ENCODE measurements at regions not wholly inside any gene's neighbourhood (a gene's known extent, or its start where the extent isn't known, plus 50 kb on each side); places are given as distances from the start of the nearest gene placed in this dataset.
A peak's percentile ranks its signal among the peaks of the same experiment; 100 is the strongest.

DNA sequence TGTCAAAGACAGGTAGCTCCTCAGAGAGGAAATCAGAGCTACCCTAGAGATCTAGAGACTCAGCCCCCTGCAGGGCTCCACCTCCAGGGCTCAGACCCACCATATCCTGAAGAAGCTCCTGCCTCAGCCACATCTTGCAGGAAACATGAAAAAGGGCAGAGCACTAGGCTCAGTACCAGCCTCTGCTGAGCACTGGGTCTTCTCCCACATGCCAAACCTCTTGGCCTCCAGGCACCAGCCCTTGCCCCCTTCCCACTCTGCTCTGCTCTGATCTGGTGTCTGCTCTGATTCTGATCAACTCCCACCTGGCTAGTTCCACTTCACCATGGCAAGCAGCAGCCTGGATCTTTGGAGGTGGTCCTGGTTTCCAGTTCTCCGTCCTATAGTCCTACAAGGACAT lies 114.3 kb upstream of the SLC66A3 start:
- no peak for DNase-seq (ENCODE audit: low spot score)

DNA sequence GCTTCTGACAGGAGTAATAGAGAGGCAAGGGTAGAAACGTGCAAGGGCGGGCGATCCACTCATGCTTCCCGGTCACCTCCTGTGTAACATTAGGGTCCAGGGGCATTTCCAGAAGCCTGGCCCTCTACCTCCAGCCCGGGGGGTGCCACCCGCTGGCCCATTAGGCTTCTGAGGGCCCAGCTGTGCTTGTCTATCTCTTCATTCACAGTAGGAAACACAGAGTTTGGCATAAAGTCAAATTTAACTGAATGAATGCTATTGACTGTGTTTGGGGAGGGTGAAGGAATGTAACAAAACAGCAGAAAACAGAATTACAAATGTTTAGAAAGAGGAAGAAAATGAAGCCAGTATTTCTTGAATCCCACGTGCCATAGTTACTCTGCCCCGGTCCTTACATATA lies 112.4 kb upstream of the SLC66A3 start:
- no peak for DNase-seq (ENCODE audit: low spot score)

DNA sequence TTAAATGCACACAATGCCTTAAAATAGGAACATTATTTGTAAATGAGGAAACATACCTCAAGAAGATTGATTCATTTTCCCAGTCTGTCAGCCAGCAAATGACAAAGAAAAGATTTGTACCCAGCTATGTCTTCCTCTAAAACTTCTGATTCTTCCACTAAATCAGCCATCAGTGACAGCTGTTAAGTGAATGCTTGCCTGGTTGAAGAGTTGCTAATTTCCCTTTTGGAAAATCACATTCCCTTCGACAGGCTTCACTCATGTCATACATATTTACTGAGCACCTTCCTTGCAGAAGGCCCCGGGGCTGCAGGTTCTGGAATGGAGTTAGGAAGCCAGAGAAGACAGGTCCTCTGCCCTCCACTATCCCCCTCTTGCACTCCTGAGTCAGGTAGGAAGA lies 112.0 kb upstream of the SLC66A3 start:
- DNase-seq (ENCODE audit: low spot score): no peak

DNA sequence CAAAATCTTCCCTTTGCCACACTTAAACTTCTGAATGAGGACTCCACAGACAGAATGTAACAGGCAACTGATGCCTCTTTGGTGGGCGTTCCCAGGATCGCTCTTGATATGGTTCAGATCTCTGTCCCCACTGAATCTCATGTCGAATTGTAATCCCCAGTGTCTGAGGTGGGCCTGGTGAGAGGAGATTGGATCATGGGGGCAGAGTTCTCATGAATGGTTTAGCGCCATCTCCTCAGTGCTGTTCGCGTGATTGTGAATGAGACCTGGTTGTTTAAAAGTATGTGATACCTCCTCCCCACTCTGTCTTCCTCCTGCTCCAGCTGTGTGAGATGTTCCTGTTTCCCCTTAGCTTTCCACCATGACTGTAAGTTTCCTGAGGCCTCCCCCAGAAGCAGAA lies 111.1 kb upstream of the SLC66A3 start:
- no peak for DNase-seq (ENCODE audit: low spot score)

DNA sequence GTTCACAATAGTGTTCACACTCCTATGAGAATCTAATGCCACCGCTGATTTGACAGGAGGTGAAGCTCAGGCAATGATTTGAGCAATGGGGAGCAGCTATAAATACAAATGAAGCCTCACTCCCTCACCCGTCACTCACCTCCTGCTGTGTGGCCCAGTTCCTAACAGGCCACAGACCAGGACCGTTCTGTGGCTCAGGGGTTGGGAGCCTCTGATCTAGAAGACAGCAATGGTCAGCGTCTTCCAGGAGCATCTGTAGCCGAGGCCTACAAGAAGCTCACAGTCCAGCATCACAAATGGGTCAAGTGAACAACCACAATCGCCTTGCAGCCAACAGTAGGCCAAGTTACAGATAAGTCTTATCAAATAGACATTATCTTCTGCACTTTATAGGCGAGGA lies 110.0 kb upstream of the SLC66A3 start:
- DNase-seq (ENCODE audit: low spot score): no peak

DNA sequence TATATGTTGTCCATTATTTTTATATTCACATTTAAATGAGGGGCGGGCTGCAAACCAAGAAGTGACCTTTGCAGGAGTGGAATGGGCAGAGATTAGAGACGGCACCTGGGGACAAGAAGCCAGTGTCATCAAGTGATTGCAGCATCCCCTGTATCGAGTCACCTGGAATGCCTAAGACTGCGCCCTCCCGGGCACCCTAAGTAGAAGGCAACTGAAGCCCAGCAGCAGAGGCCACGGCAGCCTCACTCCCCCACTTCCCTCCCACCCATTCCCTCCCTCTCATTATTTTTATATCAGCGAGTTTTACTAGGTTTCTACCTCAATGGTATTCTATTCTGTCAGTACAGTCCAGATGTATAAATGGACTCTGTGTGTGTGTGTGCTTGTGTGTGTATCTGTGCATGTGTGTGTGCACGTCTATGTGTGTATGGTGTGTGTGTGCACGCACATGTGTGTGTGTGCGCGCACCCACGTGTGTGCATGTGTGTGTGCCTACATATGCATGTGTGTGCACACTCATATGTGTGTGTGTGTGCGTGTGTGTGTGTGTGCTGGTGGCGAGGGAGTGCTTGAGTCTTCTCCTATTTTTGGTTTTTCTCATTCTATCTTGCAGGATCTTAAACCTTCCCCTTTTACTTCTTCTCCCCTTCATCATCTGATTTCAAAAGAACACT lies 106.8 kb upstream of the SLC66A3 start:
- no peak for DNase-seq (ENCODE audit: low spot score)

DNA sequence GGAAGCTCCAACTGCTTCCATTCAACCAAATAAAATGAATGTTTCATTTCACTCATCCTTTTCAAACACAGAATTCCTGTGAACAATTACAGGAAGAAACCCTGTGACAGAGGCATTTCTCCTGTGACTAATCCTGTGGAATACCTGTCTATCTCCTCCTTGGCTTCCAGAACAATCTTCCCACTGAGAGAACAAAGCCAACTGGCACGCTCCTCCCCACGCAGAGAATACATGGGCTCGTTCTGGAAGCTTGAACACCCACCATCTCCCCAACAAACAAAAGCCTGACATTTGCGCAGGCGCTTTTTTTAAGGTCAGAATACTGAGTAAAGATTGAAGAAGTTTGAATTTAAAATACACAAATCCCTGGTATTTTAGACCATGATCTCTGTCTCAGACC lies 104.7 kb upstream of the SLC66A3 start:
- DNase-seq (ENCODE audit: low spot score): no peak

DNA sequence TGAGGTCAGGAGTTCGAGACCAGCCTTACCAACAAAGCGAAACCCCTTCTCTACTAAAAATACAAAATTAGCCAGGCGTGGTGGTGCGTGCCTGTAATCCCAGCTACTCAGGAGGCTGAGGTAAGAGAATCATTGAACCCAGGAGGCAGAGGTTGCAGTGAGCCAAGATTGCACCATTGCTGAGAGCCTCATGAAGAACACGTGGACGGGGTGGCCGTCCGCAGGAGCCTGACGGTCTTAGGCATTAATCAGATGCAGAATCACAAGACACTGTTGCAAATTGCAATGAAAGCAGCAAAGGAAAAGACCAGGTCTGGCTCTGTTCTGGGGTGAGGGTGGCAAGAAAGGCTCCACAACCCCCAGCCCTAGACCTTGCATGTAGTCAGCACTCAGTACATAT lies 104.0 kb upstream of the SLC66A3 start:
- DNase-seq (ENCODE audit: low spot score): no peak

DNA sequence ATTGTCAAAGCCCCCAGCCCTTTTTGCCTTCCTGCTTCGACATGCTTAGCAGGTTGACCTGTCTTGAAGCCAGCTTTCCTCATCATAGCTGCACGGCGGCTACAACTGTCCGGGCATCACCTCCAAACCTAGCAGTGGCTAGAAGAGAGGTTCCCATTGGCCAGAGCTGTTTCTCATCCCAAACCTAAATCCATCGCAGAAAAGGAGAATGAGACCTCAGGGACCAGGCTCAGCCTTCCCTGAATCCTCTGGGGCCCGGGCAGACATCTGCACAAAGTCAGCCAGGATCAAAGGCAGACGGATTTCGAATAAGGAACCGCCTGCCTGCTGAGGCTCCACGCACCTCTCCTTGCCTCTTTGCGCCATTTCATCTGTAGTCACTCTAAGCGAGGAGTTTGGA lies 101.7 kb upstream of the SLC66A3 start:
- no peak for DNase-seq (ENCODE audit: low spot score)

DNA sequence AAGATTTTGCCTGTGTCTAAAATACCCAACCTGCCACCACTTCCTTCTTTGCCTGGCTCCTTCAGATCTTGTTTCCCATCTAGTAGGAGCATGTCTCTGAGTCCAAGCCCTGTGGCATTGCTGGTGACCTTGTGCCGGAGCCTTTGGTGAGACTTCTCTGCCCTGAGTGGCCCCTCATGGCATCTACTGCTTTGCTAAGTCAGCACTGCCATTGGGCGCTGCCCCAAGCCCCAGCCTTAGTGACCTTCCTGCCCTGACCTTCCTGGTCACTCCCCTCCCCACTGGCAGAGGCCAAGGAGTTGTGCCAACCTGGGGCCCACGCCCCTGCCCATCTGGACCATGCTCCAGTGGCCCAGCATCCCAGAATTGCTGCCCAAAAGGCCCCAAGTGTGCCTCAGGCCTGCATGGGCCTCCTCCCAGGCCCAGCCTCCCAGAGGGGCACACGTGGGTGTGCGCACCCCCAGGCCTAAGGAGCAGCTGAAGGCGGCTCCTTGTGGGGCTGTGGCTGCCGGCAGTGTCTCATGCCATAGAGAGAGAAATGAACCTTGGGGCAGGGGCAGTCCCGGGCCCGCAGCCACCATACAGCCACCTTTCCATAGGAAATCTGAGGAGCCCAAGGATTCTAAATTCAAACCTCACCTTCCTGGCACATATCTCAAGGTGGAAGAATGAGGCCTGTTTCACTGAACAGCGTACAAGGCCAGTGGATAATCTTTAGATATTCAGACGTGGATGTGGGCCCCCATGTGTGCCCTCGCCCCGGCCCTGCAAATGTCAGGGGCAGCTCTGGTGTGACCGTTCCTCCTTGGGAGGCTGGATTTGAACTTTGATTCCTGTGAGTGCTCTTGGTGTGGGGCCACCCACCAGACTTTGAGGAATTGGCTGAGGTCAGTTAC lies 100.2 kb upstream of the SLC66A3 start:
- no peak for DNase-seq (ENCODE audit: low spot score)

DNA sequence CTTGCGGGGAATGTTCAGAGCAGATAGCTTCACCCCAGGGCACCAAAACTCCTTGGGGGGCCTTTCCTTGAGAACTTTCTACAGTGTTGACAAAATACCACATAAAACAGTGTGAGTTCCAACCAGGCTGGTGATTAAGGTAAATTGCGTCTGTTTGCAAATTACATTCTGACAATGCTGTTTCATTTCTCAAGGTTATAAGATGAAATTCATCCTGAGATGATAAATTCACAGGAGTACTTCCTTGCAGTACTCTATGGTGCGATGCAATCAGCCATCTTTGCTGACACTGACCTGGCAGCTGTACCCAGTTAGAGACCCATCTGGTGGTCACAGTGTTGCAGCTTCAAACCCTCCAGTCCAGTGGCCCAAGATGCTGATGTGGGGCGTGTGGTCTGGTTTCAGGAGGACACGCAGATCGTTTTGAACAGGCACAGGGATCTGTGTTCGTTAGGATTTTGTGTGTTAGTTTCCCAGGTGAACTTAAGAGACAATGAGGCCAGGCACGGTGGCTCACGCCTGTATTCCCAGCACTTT lies 99.5 kb upstream of the SLC66A3 start:
- no peak for DNase-seq (ENCODE audit: low spot score)

DNA sequence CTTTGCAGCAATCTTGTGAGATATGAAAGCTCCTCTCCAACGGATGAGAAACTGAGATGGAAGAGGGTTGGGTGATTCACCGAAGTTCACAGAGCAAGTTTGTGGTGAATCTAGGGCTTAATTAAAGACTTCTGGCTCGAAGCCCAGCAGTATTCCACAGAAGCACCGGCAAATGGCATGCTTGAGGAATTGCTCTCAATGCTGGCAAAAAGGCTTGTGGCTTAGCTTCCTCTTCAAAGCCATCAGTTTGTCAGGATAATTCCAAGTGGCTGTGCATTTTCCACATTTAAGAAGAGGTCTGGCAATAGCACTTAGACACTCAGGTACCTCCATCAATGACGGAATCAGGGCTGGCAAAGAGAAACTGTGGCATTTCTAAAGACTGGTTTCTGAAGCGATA lies 98.7 kb upstream of the SLC66A3 start:
- DNase-seq (ENCODE audit: low spot score): no peak

DNA sequence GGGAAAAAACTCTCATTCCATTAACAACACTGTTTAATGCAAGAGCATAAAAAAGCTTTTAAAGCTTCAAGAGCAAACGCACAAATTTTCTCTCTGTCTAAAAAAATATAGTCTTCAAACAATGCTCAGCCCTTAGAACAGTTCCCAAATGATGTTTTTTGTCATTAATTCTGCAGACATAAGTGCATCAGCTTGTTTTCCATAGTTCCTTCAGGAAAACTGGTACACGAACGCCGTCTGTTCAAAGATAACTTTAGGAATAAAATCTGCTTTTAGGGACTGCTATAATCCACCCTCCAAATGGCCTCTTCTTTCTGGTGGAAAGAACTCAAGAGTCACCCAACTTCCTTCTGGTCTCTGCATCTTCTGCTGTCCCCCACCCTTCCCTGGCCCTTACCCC lies 98.2 kb upstream of the SLC66A3 start:
- DNase-seq (ENCODE audit: low spot score): no peak

DNA sequence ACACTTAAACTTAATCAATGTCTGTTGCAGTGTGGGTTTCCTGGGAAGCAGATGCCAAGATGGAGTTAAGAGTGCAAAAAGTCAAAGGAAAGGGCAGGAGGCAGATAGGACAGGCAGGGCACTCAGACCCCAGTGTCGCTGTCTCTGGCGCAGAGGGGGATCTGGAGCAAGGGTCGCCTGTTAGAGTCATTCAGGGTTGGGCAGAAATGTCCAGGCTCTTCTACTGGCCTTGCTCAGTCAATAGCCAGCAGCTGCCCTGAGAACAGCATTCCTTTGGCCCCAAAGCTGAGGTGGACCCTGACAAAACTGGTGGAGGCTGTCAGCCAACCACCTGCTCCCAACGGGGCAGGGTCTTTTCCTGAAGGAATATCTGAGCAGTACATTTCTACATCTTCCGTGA lies 97.1 kb upstream of the SLC66A3 start:
- DNase-seq (ENCODE audit: low spot score): no peak

DNA sequence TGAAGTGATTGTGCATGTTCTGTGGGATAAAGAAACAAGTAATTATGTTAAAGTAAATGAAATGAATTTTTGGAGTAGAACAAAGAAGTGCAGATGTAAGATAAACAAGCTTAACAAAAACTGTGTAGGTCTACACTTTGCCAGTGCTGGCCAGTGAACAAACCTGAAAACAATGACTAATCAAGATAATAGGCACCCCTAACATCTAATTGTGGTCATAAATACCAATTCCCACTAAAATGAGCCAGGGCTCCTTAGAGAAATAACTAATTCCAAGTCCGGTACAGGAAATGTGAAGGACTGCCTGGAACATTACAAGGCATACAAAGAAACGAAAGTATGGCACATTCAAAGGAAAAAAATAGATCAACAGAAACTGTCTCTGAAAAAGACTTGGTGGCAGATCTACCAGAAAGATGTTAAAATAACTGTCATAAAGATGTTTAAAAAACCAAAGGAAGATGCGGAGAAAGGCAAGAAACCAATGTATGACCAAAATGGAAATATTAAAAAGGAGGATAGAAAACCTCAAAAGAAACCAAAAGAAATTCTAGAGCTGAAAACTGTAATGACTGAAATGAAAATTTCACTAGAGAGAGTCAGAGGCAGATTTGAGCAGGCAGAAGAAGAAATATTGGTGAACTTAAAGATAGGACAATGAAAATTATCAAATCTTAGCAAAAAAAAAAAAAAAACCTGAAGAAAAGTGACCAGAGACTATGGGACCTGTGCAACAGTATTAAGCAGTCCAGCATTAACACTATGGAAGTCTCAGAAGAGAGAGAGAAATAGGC lies 94.7 kb upstream of the SLC66A3 start:
- no peak for DNase-seq (ENCODE audit: low spot score)

DNA sequence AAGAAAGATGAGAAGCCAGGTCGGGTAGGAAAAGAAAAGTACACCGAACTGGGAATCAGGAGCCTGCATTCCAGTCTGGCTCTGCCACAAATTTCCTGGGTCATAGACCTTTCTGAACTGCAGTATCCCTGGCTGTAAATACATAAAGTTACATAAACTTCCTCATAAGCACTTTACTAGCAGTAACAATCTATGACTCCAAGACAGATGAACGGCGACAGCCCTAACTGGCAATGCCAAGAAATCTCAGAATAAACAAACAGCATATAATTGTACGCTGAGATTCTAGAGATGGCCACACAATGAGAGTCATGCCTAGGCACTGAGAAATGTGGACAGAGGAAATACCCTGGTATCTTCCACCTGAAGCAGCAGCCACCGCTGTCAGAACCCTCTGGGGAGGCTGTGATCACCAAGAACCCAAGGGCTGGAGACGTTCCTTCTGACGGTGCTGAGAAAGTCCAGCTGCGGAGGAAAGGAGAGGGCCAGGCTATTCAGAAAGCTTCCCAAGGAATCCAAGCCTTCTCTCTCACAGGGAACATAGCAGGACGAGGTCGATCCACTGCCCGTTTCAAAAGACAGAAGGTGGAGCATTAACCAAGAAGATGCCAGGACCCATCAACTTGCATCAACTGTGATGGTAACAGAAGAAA lies 89.3 kb upstream of the SLC66A3 start:
- no peak for DNase-seq (ENCODE audit: low spot score)

DNA sequence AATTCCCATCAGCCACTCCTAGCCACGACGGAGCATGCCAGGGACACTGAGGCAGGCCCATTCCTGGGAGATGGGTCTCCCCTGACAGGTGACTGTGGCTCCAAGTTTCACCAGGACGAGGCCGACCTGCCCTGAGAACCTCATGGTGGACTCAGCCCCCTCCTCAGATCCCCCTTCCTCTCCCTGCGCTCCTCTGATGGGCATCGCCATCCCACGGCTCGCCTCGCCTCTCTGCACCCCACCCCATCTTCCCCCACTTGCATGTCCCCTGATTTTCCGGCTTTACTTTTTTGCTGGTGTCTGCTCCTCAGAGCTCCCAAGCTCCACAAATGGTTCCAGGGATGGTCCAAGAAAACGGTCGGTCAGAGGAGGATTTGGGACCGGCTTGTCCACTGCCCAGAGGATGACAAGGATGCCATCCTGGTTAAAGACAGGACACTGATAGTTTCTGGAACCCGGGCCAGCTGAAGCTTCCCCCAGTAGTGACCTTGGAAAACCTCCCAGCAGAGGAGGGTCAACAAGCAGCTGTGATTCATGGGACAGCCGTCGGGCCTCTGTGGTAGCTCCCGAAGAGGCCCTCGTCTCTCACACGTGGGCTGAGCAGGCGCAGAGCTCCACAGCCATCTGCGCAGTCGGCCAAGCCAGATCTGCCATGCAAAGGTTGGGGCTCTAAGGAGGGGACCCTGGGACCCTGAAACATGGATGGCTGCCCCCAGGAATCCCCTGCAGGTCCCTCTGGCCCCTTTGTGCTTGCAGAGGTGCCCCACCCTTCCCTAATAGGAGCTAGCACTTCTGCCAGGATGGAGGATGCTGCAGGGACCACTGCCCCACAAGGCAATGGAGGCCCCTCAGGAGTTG lies 87.8 kb upstream of the SLC66A3 start:
- no peak for DNase-seq (ENCODE audit: low spot score)

DNA sequence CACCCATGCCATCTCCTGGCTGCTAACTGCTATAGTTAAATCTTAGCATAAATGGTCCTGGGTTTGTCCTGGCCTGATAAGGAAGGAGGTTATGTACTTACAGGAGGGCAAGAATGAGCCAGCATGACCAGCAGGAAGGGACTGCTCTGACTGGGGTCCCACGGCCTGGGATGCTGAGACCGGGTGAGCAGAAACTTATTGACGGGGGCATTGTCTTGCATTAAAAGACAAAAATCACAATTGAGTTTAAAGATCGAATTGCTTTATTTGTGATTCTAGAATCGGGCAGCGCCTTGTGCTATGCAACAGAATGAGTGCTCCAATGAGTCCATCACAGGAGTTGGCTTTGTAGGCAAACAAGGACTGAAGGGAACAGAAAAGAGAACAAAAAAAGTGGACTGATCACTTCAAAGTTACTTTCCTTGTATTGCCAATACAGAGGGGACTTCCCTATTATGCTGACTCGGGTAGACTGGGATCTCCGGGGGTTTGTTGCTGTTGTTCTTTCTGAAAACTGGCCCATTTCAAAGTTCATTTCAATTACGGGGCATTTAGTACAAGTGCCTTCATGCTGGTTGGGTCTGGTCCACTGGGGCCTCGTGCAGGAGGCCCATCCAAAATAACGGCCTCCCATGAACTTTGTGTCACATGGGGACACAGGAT lies 87.1 kb upstream of the SLC66A3 start:
- peak; percentile 64 for DNase-seq (ENCODE audit: low spot score)

DNA sequence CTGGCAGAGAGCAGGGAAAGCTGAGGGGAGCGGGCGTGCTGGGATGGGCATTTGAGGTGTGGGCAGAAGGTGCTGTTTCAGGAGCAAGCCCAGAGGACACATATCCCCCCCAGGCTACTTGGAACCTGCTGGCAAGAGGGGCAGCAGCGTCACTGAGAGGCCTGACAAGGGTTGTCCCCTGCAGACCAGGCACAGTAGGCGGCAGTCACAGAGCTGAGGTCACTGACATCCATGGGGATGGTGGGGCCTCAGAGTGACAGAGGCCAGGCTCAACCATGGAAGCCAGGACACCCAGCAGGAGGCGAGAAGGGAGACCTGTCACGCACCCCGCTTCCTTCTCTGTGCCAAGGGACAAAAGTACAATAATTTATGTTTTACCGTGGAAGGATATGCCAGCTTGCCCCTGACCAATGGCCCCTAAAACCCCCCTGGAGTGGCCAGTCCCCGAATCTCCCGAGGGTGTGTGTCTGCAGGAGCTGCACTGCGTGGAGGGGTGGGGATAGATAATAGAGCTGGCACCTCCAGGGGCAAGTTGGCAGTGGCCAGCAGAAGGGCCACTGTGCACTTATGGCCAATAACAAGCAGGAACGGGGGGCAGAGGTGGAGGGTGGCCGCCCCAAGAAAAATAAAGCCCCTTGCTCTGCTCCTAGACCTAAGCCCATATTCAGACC lies 86.3 kb upstream of the SLC66A3 start:
- peak; percentile 59 for DNase-seq (ENCODE audit: low spot score)

Measured in mesenteric fat pad (tissue), 1 donor.